ENCODE measurements at regions not wholly inside any gene's neighbourhood (a gene's known extent, or its start where the extent isn't known, plus 50 kb on each side); places are given as distances from the start of the nearest gene placed in this dataset.

DNA sequence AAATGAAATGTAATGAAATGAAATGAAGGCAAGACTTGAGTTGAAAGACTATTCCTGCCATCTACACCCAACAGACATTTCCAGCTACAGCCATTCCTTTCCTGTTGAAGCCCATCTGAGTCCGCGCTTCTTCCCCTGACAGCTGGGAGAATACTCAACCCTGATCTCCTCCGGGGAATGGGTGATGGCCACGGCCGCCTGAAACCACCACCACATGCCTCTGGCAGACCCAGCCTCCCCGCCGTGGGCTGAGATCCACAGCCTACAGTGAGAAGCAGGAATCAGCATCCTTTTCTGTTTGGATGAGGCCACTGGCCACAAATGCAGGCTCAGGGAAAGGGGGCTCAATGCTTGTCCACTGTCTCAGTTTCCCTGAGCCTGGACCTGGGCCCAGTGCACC, 130.3 kb downstream of the NCOR2 start:
- TF ChIP-seq, protein P1, sequence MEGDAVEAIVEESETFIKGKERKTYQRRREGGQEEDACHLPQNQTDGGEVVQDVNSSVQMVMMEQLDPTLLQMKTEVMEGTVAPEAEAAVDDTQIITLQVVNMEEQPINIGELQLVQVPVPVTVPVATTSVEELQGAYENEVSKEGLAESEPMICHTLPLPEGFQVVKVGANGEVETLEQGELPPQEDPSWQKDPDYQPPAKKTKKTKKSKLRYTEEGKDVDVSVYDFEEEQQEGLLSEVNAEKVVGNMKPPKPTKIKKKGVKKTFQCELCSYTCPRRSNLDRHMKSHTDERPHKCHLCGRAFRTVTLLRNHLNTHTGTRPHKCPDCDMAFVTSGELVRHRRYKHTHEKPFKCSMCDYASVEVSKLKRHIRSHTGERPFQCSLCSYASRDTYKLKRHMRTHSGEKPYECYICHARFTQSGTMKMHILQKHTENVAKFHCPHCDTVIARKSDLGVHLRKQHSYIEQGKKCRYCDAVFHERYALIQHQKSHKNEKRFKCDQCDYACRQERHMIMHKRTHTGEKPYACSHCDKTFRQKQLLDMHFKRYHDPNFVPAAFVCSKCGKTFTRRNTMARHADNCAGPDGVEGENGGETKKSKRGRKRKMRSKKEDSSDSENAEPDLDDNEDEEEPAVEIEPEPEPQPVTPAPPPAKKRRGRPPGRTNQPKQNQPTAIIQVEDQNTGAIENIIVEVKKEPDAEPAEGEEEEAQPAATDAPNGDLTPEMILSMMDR (IDR thresholded peaks at IDR 0.05; ENCODE audit: control insufficient read depth, extremely low read depth, insufficient read depth) = no peak
- no peak overlapping the region for H3K4me3 ChIP-seq (ENCODE audit: low read depth, low read length)
- DNase-seq (ENCODE audit: low read depth) = no peak

DNA sequence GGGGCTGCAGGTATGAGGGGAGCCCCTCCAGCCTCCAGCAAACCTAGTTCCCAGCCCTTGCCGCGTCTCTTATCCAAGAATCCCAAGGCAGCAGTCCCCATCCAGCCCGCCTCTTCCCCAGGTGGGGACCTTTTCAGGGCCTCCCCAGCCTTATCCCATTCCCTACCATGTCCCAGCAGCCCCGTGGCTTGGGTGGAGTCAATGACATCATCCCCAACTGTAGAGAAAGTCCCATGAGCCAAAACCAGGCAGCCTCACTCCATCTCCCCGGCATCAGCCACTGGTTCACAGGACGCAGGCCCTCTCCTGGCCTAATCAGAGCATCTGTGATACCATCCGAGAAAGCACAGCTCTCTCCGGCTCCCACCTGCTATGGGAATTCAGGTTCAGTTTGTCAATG, 131.0 kb downstream of the NCOR2 start:
- H3K4me3 ChIP-seq (ENCODE audit: low read depth, low read length) = no peak overlapping the region
- no peak for DNase-seq (ENCODE audit: low read depth)
- TF ChIP-seq, protein P1 (IDR thresholded peaks at IDR 0.05; ENCODE audit: control insufficient read depth, extremely low read depth, insufficient read depth) = no peak

DNA sequence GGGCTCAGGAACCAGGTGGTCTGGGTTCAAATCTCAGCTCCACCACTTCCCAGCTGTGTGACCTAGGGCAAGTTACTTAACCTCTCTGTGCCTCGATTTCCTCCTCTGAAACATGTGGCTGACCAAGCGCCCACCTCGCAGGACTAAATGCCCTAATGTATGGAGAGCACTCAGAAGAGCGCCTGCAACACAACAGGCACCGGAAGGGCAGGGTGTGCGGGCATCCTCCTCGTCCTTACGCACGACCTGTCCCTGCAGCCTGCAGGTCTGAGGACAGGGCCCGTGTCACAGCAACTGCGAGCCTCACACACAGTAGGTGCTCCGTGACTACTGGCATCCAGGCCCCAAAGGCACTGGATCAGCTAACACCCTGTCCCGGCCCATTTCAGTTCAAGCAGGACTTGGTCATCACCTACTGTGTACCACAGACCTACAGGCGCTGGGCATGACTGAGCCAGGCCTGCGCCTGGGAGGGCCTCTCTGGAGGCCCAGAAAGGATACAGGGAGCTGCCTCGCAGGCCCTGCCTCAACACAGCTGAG, 131.5 kb downstream of the NCOR2 start:
- DNase-seq (ENCODE audit: low read depth) = no peak
- TF ChIP-seq, protein P1 (IDR thresholded peaks at IDR 0.05; ENCODE audit: control insufficient read depth, extremely low read depth, insufficient read depth) = no peak
- no peak overlapping the region for H3K4me3 ChIP-seq (ENCODE audit: low read depth, low read length)

DNA sequence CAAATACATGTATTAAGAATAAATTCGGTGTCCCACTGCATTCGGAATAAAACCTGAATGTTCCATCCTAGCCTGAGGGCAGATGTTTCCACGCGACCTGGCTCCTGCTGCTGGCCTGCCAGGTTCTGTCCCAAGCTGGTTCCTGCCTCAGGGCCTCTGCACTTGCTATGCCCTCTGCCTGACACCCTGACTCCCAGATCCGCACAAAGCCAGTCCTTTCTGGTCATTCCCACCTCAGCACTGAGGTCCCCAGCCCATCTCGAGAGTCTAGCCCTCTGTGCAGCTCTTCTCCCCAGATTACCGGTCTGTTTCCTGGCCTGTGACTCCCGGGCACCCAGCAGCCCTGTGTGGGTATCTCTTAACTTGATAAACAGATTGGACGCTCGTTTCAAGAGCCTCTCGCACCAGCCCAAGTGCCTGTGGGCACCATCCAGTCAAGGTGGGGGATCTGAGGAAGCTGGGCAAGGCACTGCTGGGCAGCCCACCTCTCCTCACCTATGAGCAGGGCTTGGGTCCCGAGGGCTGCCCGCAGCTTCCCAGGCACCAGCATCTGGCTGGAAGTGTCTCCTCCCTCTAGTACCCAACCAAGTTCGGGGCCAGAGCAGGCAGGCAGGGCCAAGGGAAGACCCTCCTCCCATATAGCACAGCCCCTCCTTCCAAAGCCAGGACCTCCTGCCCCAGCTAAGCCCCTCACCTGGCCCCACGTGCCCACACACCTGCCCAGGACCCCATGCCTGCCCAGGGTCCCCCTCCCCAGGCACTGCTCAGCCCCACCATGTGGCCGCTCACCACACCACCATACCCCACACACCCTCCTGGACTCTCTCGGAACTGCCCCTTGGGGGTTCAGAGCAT, 132.2 kb downstream of the NCOR2 start:
- TF ChIP-seq, protein P1 (IDR thresholded peaks at IDR 0.05; ENCODE audit: control insufficient read depth, extremely low read depth, insufficient read depth) = no peak
- DNase-seq (ENCODE audit: low read depth) = no peak

DNA sequence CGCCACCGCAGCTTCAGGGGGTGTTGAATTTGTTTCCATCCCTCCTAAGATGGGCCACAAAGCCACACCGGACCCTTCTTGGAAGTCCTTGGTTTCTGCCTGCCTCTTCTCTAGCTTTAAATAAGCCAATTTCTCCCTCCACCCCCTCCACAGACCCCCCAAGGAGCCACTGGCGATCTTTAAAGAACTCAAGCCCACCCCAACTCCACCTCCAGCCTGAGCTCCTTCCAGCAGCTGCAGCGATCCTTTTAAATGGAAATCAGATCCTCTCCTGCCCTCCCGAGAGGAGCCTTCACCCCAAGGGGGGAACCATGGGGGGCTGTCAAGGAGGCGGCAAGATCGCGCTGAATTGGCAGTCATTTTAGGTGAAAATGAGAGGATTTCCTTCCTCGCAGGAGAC, 133.1 kb downstream of the NCOR2 start:
- DNase-seq (ENCODE audit: low read depth) = no peak
- H3K4me3 ChIP-seq (ENCODE audit: low read depth, low read length) = no peak overlapping the region
- TF ChIP-seq, protein P1 (IDR thresholded peaks at IDR 0.05; ENCODE audit: control insufficient read depth, extremely low read depth, insufficient read depth) = no peak

More for the DNA sequence above, 132.2 kb downstream of the NCOR2 start:
- H3K4me3 ChIP-seq (ENCODE audit: low read depth, low read length) = no peak overlapping the region

DNA sequence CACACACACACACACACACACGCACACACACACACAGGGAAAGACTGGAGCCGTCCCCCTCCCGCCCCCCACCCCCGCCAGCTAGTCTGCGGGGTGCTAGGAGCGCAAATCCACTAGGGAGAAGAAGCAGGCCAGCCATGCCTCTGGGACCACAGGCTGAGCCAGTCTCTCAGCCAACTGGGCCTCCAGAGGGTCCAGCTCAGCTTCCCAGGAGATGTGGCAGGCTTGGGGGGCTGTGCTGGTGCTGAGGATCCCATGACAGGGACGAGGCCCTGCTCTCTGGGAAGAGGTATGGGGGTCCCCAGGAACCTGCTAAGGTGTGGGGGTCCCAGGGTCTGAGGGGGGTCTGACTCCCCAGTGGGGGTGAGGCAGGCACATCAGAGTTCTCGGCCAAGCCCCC, 133.5 kb downstream of the NCOR2 start:
- H3K4me3 ChIP-seq (ENCODE audit: low read depth, low read length) = no peak overlapping the region
- DNase-seq (ENCODE audit: low read depth) = no peak
- TF ChIP-seq, protein P1 (IDR thresholded peaks at IDR 0.05; ENCODE audit: control insufficient read depth, extremely low read depth, insufficient read depth) = no peak

Data from LNCaP clone FGC (cell line).